ENCODE measurements at regions not wholly inside any gene's neighbourhood (a gene's known extent, or its start where the extent isn't known, plus 50 kb on each side); places are given as distances from the start of the nearest gene placed in this dataset.

DNA sequence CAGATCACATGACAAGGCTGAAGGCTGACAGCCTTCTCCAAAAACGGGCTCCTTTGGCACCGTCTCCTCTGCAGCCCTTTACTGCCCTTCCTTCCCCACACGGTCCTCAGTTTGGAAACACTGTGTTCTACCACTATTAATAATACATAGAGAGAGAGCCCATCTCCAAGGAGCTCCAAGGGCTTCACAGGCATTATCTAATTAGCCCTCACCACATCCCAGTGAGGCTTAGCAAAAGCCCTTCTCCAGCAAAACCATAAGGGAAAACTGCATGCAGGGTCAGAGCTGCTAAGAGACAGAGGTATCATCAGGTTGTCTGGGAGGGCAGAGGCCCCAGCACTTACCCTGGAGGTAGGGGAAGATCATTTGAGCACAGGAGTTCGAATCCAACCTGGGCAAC, 169.3 kb upstream of the JARID2 start:
- TF ChIP-seq EZH2 (IDR thresholded peaks at IDR 0.05; ENCODE audit: low read length, missing control alignments), result no peak
- TF ChIP-seq, protein P1, sequence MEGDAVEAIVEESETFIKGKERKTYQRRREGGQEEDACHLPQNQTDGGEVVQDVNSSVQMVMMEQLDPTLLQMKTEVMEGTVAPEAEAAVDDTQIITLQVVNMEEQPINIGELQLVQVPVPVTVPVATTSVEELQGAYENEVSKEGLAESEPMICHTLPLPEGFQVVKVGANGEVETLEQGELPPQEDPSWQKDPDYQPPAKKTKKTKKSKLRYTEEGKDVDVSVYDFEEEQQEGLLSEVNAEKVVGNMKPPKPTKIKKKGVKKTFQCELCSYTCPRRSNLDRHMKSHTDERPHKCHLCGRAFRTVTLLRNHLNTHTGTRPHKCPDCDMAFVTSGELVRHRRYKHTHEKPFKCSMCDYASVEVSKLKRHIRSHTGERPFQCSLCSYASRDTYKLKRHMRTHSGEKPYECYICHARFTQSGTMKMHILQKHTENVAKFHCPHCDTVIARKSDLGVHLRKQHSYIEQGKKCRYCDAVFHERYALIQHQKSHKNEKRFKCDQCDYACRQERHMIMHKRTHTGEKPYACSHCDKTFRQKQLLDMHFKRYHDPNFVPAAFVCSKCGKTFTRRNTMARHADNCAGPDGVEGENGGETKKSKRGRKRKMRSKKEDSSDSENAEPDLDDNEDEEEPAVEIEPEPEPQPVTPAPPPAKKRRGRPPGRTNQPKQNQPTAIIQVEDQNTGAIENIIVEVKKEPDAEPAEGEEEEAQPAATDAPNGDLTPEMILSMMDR (conservative IDR thresholded peaks at IDR 0.05 in 1 of 2, IDR thresholded peaks at IDR 0.05 in 1 of 2; ENCODE audit: low read depth in 1 of 2, low read length in 2 of 2), result no peak
